Uterus (tissue), 2 donors: ENCODE measurements at regions not wholly inside any gene's neighbourhood (a gene's known extent, or its start where the extent isn't known, plus 50 kb on each side); places are given as distances from the start of the nearest gene placed in this dataset.

ENCODE experiments used
- CTCF ChIP-seq, 4 experiments: fragments of 200-600 bp in 2 of 4; fragments of 450-650 bp in 2 of 4; sonication (generic) in 2 of 4; IDR thresholded peaks; one replicate each; pipeline ENCODE4 v1.5.1; 2016 to 2019; ENCODE audit warnings: antibody characterized with exemption in 4 of 4, mild to moderate bottlenecking in 2 of 4, moderate library complexity in 1 of 4
- POLR2A ChIP-seq, 2 donors: fragments of 450-650 bp; IDR thresholded peaks; one replicate each; pipeline ENCODE4 v1.6.1; 2016; ENCODE audit warnings: antibody characterized with exemption in 2 of 2, mild to moderate bottlenecking in 1 of 2, moderate library complexity in 1 of 2

GRCh38 chr12:97216848-97217247 is 245.8 kb upstream of the RMST start:
- TF ChIP-seq CTCF (IDR thresholded peaks at IDR 0.05) (no peak), POLR2A (IDR thresholded peaks at IDR 0.05) (no peak)
